ENCODE measurements at regions not wholly inside any gene's neighbourhood (a gene's known extent, or its start where the extent isn't known, plus 50 kb on each side); places are given as distances from the start of the nearest gene placed in this dataset.

GRCh38 chr2:14535156-14535555, 97.4 kb upstream of the LRATD1 start (continued):
- TF ChIP-seq HDAC2 (IDR thresholded peaks at IDR 0.05; ENCODE audit: borderline replicate concordance in 1 of 2, low read depth in 2 of 2, low read length in 2 of 2) (no peak), E2F6 (IDR thresholded peaks at IDR 0.05) (no peak)

All from H1 (cell line).